H9 (cell line): ENCODE measurements at regions not wholly inside any gene's neighbourhood (a gene's known extent, or its start where the extent isn't known, plus 50 kb on each side); places are given as distances from the start of the nearest gene placed in this dataset.

Experiments used
- DNase-seq: peaks from one replicate; pipeline ENCODE4 v3.0.0-alpha.2; 2017
- H2AFZ ChIP-seq: one replicate; pipeline ENCODE4 v1.6.1; 2013; ENCODE audit warnings: mild to moderate bottlenecking, low read length, control low read depth, moderate library complexity
- H2AK5ac ChIP-seq: 2 replicates; pipeline ENCODE4 v1.6.1; 2013; ENCODE audit warnings: low read length, control low read depth, mixed read lengths; ENCODE audit not compliant: insufficient read length
- H2BK120ac ChIP-seq: one replicate; pipeline ENCODE4 v1.6.1; 2013; ENCODE audit warnings: low read depth, mild to moderate bottlenecking, low read length, control low read depth, inconsistent platforms; ENCODE audit not compliant: poor library complexity, severe bottlenecking
- H2BK12ac ChIP-seq: 2 replicates; pipeline ENCODE4 v1.6.1; 2013; ENCODE audit warnings: low read length, control low read depth, mixed read lengths, low read depth; ENCODE audit not compliant: insufficient read length
- H2BK15ac ChIP-seq: 2 replicates; pipeline ENCODE4 v1.6.1; 2013; ENCODE audit warnings: low read depth, low read length, control low read depth
- H2BK20ac ChIP-seq: one replicate; pipeline ENCODE4 v1.6.1; 2013; ENCODE audit warnings: low read depth, mild to moderate bottlenecking, low read length, control low read depth, inconsistent platforms; ENCODE audit not compliant: poor library complexity, severe bottlenecking
- H2BK5ac ChIP-seq: 2 replicates; pipeline ENCODE4 v1.6.1; 2013; ENCODE audit warnings: low read length, control low read depth, mixed read lengths; ENCODE audit not compliant: insufficient read length
- H3K14ac ChIP-seq: 2 replicates; pipeline ENCODE4 v1.6.1; 2013; ENCODE audit warnings: low read length, control low read depth; ENCODE audit not compliant: insufficient read depth
- H3K18ac ChIP-seq: 2 replicates; pipeline ENCODE4 v1.6.1; 2013; ENCODE audit warnings: low read depth, mild to moderate bottlenecking, mixed read lengths, low read length, control low read depth; ENCODE audit not compliant: insufficient read length
- H3K23ac ChIP-seq: 2 replicates; pipeline ENCODE4 v1.6.1; 2013; ENCODE audit warnings: low read length, control low read depth, mixed read lengths, low read depth; ENCODE audit not compliant: insufficient read length
- H3K23me2 ChIP-seq: 2 replicates; pipeline ENCODE4 v1.6.1; 2013; ENCODE audit warnings: low read depth, mild to moderate bottlenecking, mixed read lengths, low read length, control low read depth; ENCODE audit not compliant: insufficient read length, poor library complexity, severe bottlenecking
- H3K27ac ChIP-seq: 2 replicates; pipeline ENCODE4 v1.5.1; 2013; ENCODE audit warnings: low read length, control low read depth, mixed read lengths, low read depth; ENCODE audit not compliant: insufficient read length
- H3K27me3 ChIP-seq: 2 replicates; pipeline ENCODE4 v1.6.1; 2013; ENCODE audit warnings: low read length, control low read depth, inconsistent platforms; ENCODE audit not compliant: insufficient read depth
- H3K4ac ChIP-seq: 2 replicates; pipeline ENCODE4 v1.6.1; 2013; ENCODE audit warnings: low read depth, mild to moderate bottlenecking, control low read depth, inconsistent platforms, low read length, moderate library complexity
- H3K4me1 ChIP-seq: 2 replicates; pipeline ENCODE4 v1.6.1; 2013; ENCODE audit warnings: low read length, control low read depth, inconsistent platforms; ENCODE audit not compliant: insufficient read depth
- H3K4me2 ChIP-seq: 2 replicates; pipeline ENCODE4 v1.6.1; 2013; ENCODE audit warnings: low read length, control low read depth, mixed read lengths; ENCODE audit not compliant: insufficient read length, insufficient read depth
- H3K56ac ChIP-seq: 2 replicates; pipeline ENCODE4 v1.6.1; 2013; ENCODE audit warnings: low read depth, mild to moderate bottlenecking, mixed read lengths, low read length, control low read depth; ENCODE audit not compliant: insufficient read length
- H3K79me1 ChIP-seq: 2 replicates; pipeline ENCODE4 v1.6.1; 2013; ENCODE audit warnings: low read depth, mild to moderate bottlenecking, moderate library complexity, low read length, control low read depth, inconsistent platforms; ENCODE audit not compliant: insufficient read depth, poor library complexity, severe bottlenecking
- H3K79me2 ChIP-seq: 2 replicates; pipeline ENCODE4 v1.6.1; 2013; ENCODE audit warnings: low read length, control low read depth, inconsistent platforms; ENCODE audit not compliant: insufficient read depth
- H3K9ac ChIP-seq: 2 replicates; pipeline ENCODE4 v1.6.1; 2013; ENCODE audit warnings: low read length, control low read depth, mixed read lengths; ENCODE audit not compliant: insufficient read length; ENCODE audit errors: extremely low read depth
- H3K9me3 ChIP-seq: one replicate; pipeline ENCODE4 v1.6.1; 2013; ENCODE audit warnings: low read depth, low read length, inconsistent platforms; ENCODE audit not compliant: control insufficient read depth
- H3T11ph ChIP-seq: one replicate; pipeline ENCODE4 v1.6.1; 2013; ENCODE audit warnings: mild to moderate bottlenecking, low read length, control low read depth, inconsistent platforms
- H4K20me1 ChIP-seq: one replicate; pipeline ENCODE4 v1.6.1; 2013; ENCODE audit not compliant: control insufficient read depth, insufficient read length, insufficient read depth
- H4K5ac ChIP-seq: 2 replicates; pipeline ENCODE4 v1.6.1; 2013; ENCODE audit warnings: low read depth, mild to moderate bottlenecking, mixed read lengths, low read length, control low read depth; ENCODE audit not compliant: insufficient read length
- H4K8ac ChIP-seq: replicated peaks from 2 replicates; pipeline ENCODE4 v1.6.1; 2013; ENCODE audit warnings: low read length, control low read depth, mixed read lengths, low read depth; ENCODE audit not compliant: insufficient read length
- H4K91ac ChIP-seq: 2 replicates; pipeline ENCODE4 v1.6.1; 2013; ENCODE audit warnings: low read depth, mild to moderate bottlenecking, moderate library complexity, mixed read lengths, low read length, control low read depth; ENCODE audit not compliant: insufficient read length
- H3K27ac Mint-ChIP-seq, 3 experiments: 2 replicates in 2 of 3; 3 replicates in 1 of 3; pipeline ENCODE4 v1.8.0; 2020 to 2021; ENCODE audit warnings: mixed read lengths in 3 of 3, mild to moderate bottlenecking in 1 of 3, moderate library complexity in 1 of 3
- H3K27me3 Mint-ChIP-seq: 2 replicates; pipeline ENCODE4 v1.8.0; 2021; ENCODE audit warnings: low read depth, mild to moderate bottlenecking, moderate library complexity, mixed read lengths
- H3K36me3 Mint-ChIP-seq, 3 experiments: 2 replicates in 2 of 3; 3 replicates in 1 of 3; pipeline ENCODE4 v1.8.0; 2020 to 2021; ENCODE audit warnings: low read depth in 3 of 3, mixed read lengths in 3 of 3; ENCODE audit not compliant: insufficient read depth in 1 of 3
- H3K4me1 Mint-ChIP-seq, 2 experiments: 2 replicates each; pipeline ENCODE4 v1.8.0; 2020; ENCODE audit warnings: mixed read lengths in 2 of 2
- H3K4me3 Mint-ChIP-seq, 2 experiments: 2 replicates in 1 of 2; 3 replicates in 1 of 2; pipeline ENCODE4 v1.8.0; 2020 to 2021; ENCODE audit warnings: mild to moderate bottlenecking in 2 of 2, mixed read lengths in 2 of 2, moderate library complexity in 1 of 2
- H3K9me3 Mint-ChIP-seq, 2 experiments: 2 replicates in 1 of 2; 3 replicates in 1 of 2; pipeline ENCODE4 v1.8.0; 2020; ENCODE audit warnings: mild to moderate bottlenecking in 2 of 2, mixed read lengths in 2 of 2, moderate library complexity in 1 of 2
- CTCF ChIP-seq: fragments of 200-600 bp; sonication (generic); conservative IDR thresholded peaks from 3 replicates; pipeline ENCODE4 v1.8.0; 2021; ENCODE audit warnings: antibody characterized with exemption, mild to moderate bottlenecking
- WGBS: extraction: QIAGEN DNeasy Blood & Tissue Kit; methylation state at CpG from one replicate; pipeline ENCODE4 v1.1.7; 2013; ENCODE audit warnings: missing lambda C conversion rate, low lambda C conversion rate, mixed read lengths; ENCODE audit not compliant: insufficient read length; ENCODE audit errors: extremely low coverage; 5-methylcytosine and 5-hydroxymethylcytosine counted together

GRCh38 chr7:63070696-63071095 is 928.0 kb upstream of the ZNF722 start:
- H3K27me3 ChIP-seq = no peaks in the 10 kb centered on the region
- H3K18ac ChIP-seq = no peak overlapping the region
- H2BK5ac ChIP-seq = no peak overlapping the region
- H4K20me1 ChIP-seq = no peaks in the 10 kb centered on the region
- H3K79me2 ChIP-seq = no peaks in the 10 kb centered on the region
- Mint-ChIP-seq H3K9me3 (peaks cover 99% of the 10 kb centered on the region in 2 experiments), H3K4me3 (no peak overlapping the region), H3K27ac (no peak overlapping the region), H3K27me3 (peaks cover 4% of the 10 kb centered on the region), H3K4me1 (no peaks in the 10 kb centered on the region), H3K36me3 (peaks cover 46 to 61% (median 46%) of the 10 kb centered on the region in 3 experiments)
- H3K56ac ChIP-seq = no peak overlapping the region
- TF ChIP-seq CTCF = no peak
- H2AFZ ChIP-seq = no peak overlapping the region
- no peak for DNase-seq
- no peak overlapping the region for H2BK15ac ChIP-seq
- H3K23me2 ChIP-seq = no peaks in the 10 kb centered on the region
- H3K4me1 ChIP-seq = no peaks in the 10 kb centered on the region
- no peak overlapping the region for H2AK5ac ChIP-seq
- no peak overlapping the region for H3K4ac ChIP-seq
- WGBS = no CpG with 5 or more reads among the region's 6 CpGs
- no peak overlapping the region for H4K5ac ChIP-seq
- no peak overlapping the region for H3K14ac ChIP-seq
- no peaks in the 10 kb centered on the region for H3K79me1 ChIP-seq
- no peak overlapping the region for H3K27ac ChIP-seq
- H3K4me2 ChIP-seq = no peak overlapping the region
- no peak overlapping the region for H3K9ac ChIP-seq
- H4K91ac ChIP-seq = no peak overlapping the region
- no peak overlapping the region for H4K8ac ChIP-seq
- H2BK12ac ChIP-seq = no peak overlapping the region
- no peak overlapping the region for H3T11ph ChIP-seq
- no peak overlapping the region for H3K23ac ChIP-seq
- H2BK20ac ChIP-seq = no peak overlapping the region
- H3K9me3 ChIP-seq = peaks cover 79% of the 10 kb centered on the region
- no peak overlapping the region for H2BK120ac ChIP-seq
